Panc1 (cell line): ENCODE measurements at regions not wholly inside any gene's neighbourhood (a gene's known extent, or its start where the extent isn't known, plus 50 kb on each side); places are given as distances from the start of the nearest gene placed in this dataset.

Source experiments
- ATAC-seq: fragments of 200-7000 bp; cut with Tn5 transposase; 2 replicates; pipeline ENCODE4 v1.9.1; 2020; ENCODE audit warnings: mild to moderate bottlenecking, moderate library complexity
- BruUV-seq: library from RNA; stranded (reverse); fragments of 400-500 nt; replicated peaks from 2 replicates; lab custom pipeline; 2021; lab: Mats Ljungman, UMichigan
- CTCF ChIA-PET: fragments of 300-600 bp; sonication (Branson Sonifier 250); formaldehyde crosslinking; loops from one replicate; lab custom pipeline; 2022; ENCODE audit warnings: antibody characterized with exemption; lab: Charles Lee
- POLR2A ChIA-PET: fragments of 300-600 bp; sonication (Branson Sonifier 250); formaldehyde crosslinking; loops from one replicate; lab custom pipeline; 2022; ENCODE audit warnings: antibody characterized with exemption; lab: Charles Lee
- DNase-seq: peaks from one replicate; pipeline ENCODE4 v3.0.0-alpha.2; 2010; ENCODE audit warnings: low read depth, low spot score
- H3K27ac ChIP-seq: 2 replicates; pipeline ENCODE4 v1.5.1; 2011; ENCODE audit warnings: mild to moderate bottlenecking, low read length, inconsistent platforms
- H3K27me3 ChIP-seq: fragments of 200-500 bp; sonication (Bioruptor generic); 2 replicates; pipeline ENCODE4 v1.6.0; 2014; ENCODE audit warnings: low read length, inconsistent platforms; ENCODE audit not compliant: control insufficient read depth, insufficient read depth
- H3K36me3 ChIP-seq: fragments of 200-500 bp; sonication (Bioruptor generic); 2 replicates; pipeline ENCODE4 v1.5.1; 2014; ENCODE audit warnings: inconsistent platforms, mild to moderate bottlenecking, low read length, moderate library complexity; ENCODE audit not compliant: control insufficient read depth, insufficient read depth
- H3K4me1 ChIP-seq: 2 replicates; pipeline ENCODE4 v1.5.1; 2011; ENCODE audit warnings: inconsistent platforms, mild to moderate bottlenecking, low read length, moderate library complexity; ENCODE audit not compliant: control insufficient read depth, insufficient read depth
- H3K4me3 ChIP-seq, 2 experiments: 2 replicates each; pipeline ENCODE4 v1.5.1; 2011 to 2012; ENCODE audit warnings: low read depth in 2 of 2, low read length in 2 of 2, mild to moderate bottlenecking in 2 of 2, inconsistent platforms in 1 of 2, moderate library complexity in 1 of 2
- H3K9me3 ChIP-seq: fragments of 200-500 bp; sonication (Bioruptor generic); 2 replicates; pipeline ENCODE4 v1.5.1; 2014; ENCODE audit warnings: low read depth, mild to moderate bottlenecking, inconsistent platforms, low read length, moderate library complexity; ENCODE audit not compliant: control insufficient read depth, insufficient read depth
- POLR2AphosphoS5 ChIP-seq: IDR thresholded peaks from 2 replicates; pipeline ENCODE4 v1.6.1; 2012; ENCODE audit warnings: mild to moderate bottlenecking, low read depth, low read length, moderate library complexity
- SIN3A ChIP-seq: IDR thresholded peaks from 2 replicates; pipeline ENCODE4 v1.6.1; 2012; ENCODE audit warnings: low read depth, mild to moderate bottlenecking, low read length, moderate library complexity, borderline replicate concordance; ENCODE audit not compliant: insufficient read depth
- TCF7L2 ChIP-seq: IDR thresholded peaks from 2 replicates; pipeline ENCODE4 v1.6.1; 2011; ENCODE audit warnings: mild to moderate bottlenecking, low read depth, low read length, inconsistent platforms
- in situ Hi-C: cut with HindIII; loops from 2 replicates; pipeline ENCODE4 v1.10.0; 2016; ENCODE audit warnings: low sequenced_read_pairs, low pct_unique_long_range_greater_than_20kb
- intact Hi-C: fragments of 100-400 bp; cut with micrococcal nuclease; formaldehyde crosslinking; loops from one replicate; pipeline ENCODE4 v1.10.0; 2022; ENCODE audit not compliant: unreplicated experiment
- TF ChIP-seq, protein P1 (sequence below): fragments of 450-650 bp; IDR thresholded peaks from 2 replicates; pipeline ENCODE4 v1.5.1; 2017; ENCODE audit warnings: mild to moderate bottlenecking
- TF ChIP-seq, protein P2 (sequence below), 2 experiments: IDR thresholded peaks; 2 replicates each; pipeline ENCODE4 v1.6.1; 2011 to 2012; ENCODE audit warnings: low read depth in 2 of 2, control low read depth in 1 of 2, low read length in 1 of 2, mild to moderate bottlenecking in 1 of 2, moderate library complexity in 1 of 2; ENCODE audit not compliant: insufficient read depth in 1 of 2

DNA sequence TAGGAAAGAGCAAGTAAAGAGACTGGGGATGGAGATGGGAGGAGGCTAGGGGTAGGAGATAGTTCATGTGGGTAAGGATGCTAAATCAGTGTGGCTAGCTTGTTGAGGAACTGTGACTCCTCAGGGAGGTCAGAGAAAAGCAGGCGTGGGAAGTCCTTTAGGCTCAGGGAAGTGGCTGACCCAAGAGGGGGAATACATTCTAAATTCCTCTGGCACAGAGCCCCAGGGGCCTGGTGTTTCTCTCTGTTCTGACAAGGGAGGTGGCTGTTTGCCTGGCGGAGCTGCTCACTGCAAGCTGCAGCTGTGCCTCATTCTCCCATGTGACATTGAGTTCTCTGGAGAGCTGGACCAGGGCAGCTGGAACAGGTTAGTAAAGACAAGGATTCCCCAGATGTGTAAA, 152.2 kb upstream of the SLC38A2 start:
- Histone ChIP-seq H3K27me3 (no peaks in the 10 kb centered on the region), H3K4me3 (no peak overlapping the region), H3K4me1 (peaks cover 7% of the 10 kb centered on the region), H3K9me3 (peaks cover 19% of the 10 kb centered on the region), H3K27ac (peak overlapping the region; percentile 60), H3K36me3 (no peaks in the 10 kb centered on the region)
- in situ Hi-C loops = no loop called here
- ATAC-seq (peak; percentile 27; the same call in 1 of the 2 replicates), DNase-seq (no peak)
- BruUV-seq = no TSS peak
- ChIA-PET POLR2A (no interaction called here), CTCF (no interaction called here)
- intact Hi-C loops = no loop called here
- TF ChIP-seq SIN3A (no peak), TCF7L2 (no peak), POLR2AphosphoS5 (no peak)
- TF ChIP-seq, protein P1, sequence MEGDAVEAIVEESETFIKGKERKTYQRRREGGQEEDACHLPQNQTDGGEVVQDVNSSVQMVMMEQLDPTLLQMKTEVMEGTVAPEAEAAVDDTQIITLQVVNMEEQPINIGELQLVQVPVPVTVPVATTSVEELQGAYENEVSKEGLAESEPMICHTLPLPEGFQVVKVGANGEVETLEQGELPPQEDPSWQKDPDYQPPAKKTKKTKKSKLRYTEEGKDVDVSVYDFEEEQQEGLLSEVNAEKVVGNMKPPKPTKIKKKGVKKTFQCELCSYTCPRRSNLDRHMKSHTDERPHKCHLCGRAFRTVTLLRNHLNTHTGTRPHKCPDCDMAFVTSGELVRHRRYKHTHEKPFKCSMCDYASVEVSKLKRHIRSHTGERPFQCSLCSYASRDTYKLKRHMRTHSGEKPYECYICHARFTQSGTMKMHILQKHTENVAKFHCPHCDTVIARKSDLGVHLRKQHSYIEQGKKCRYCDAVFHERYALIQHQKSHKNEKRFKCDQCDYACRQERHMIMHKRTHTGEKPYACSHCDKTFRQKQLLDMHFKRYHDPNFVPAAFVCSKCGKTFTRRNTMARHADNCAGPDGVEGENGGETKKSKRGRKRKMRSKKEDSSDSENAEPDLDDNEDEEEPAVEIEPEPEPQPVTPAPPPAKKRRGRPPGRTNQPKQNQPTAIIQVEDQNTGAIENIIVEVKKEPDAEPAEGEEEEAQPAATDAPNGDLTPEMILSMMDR = no peak
- TF ChIP-seq, protein P2, sequence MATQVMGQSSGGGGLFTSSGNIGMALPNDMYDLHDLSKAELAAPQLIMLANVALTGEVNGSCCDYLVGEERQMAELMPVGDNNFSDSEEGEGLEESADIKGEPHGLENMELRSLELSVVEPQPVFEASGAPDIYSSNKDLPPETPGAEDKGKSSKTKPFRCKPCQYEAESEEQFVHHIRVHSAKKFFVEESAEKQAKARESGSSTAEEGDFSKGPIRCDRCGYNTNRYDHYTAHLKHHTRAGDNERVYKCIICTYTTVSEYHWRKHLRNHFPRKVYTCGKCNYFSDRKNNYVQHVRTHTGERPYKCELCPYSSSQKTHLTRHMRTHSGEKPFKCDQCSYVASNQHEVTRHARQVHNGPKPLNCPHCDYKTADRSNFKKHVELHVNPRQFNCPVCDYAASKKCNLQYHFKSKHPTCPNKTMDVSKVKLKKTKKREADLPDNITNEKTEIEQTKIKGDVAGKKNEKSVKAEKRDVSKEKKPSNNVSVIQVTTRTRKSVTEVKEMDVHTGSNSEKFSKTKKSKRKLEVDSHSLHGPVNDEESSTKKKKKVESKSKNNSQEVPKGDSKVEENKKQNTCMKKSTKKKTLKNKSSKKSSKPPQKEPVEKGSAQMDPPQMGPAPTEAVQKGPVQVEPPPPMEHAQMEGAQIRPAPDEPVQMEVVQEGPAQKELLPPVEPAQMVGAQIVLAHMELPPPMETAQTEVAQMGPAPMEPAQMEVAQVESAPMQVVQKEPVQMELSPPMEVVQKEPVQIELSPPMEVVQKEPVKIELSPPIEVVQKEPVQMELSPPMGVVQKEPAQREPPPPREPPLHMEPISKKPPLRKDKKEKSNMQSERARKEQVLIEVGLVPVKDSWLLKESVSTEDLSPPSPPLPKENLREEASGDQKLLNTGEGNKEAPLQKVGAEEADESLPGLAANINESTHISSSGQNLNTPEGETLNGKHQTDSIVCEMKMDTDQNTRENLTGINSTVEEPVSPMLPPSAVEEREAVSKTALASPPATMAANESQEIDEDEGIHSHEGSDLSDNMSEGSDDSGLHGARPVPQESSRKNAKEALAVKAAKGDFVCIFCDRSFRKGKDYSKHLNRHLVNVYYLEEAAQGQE (IDR thresholded peaks at IDR 0.05; ENCODE audit: insufficient read depth in 1 of 2, low read depth in 2 of 2, low read length in 1 of 2) = no peak

- TSS peak; percentile 98 for BruUV-seq
Measured at GRCh38 chr12:46523863-46524770, 151.5 kb upstream of the SLC38A2 start.

More at GRCh38 chr12:46523863-46524770, 151.5 kb upstream of the SLC38A2 start:
- Histone ChIP-seq H3K27ac (peak overlapping the region; percentile 60), H3K27me3 (no peaks in the 10 kb centered on the region), H3K9me3 (peaks cover 15% of the 10 kb centered on the region), H3K4me3 (peak overlapping the region; percentile 3 to 19; a peak in 3 of 4 replicates), H3K4me1 (peaks cover 7% of the 10 kb centered on the region), H3K36me3 (no peaks in the 10 kb centered on the region)
- ATAC-seq = peak; percentile 84
- in situ Hi-C loops (no loop called here), intact Hi-C loops (no loop called here)
- ChIA-PET POLR2A (no interaction called here), CTCF (no interaction called here)
- DNase-seq = peak; percentile 94
- TF ChIP-seq, protein P2 (IDR thresholded peaks at IDR 0.05; ENCODE audit: insufficient read depth in 1 of 2, low read depth in 2 of 2, low read length in 1 of 2) = no peak
- TF ChIP-seq POLR2AphosphoS5 = no peak
- TF ChIP-seq TCF7L2 = no peak
- TF ChIP-seq, protein P1 = no peak
- no peak for TF ChIP-seq SIN3A
